Muscle layer of duodenum (tissue), 2 donors: ENCODE measurements at regions not wholly inside any gene's neighbourhood (a gene's known extent, or its start where the extent isn't known, plus 50 kb on each side); places are given as distances from the start of the nearest gene placed in this dataset.

Source experiments
- H3K27ac ChIP-seq: one replicate; pipeline ENCODE4 v1.7.0; 2013; ENCODE audit warnings: mild to moderate bottlenecking, low read length
- H3K27me3 ChIP-seq: one replicate; pipeline ENCODE4 v1.7.0; 2013; ENCODE audit warnings: low read depth, mild to moderate bottlenecking, control low read depth, low read length
- H3K36me3 ChIP-seq, 2 donors: one replicate each; pipeline ENCODE4 v1.7.0; 2013; ENCODE audit warnings: low read length in 2 of 2, control low read depth in 1 of 2, mild to moderate bottlenecking in 1 of 2; ENCODE audit not compliant: insufficient read depth in 2 of 2, control insufficient read depth in 1 of 2
- H3K4me1 ChIP-seq, 2 donors: one replicate each; pipeline ENCODE4 v1.7.0; 2013; ENCODE audit warnings: low read length in 2 of 2, mild to moderate bottlenecking in 2 of 2, control low read depth in 1 of 2, moderate library complexity in 1 of 2; ENCODE audit not compliant: insufficient read depth in 2 of 2, control insufficient read depth in 1 of 2
- H3K4me3 ChIP-seq, 2 donors: one replicate each; pipeline ENCODE4 v1.7.0; 2013; ENCODE audit warnings: low read length in 2 of 2, low read depth in 1 of 2, mild to moderate bottlenecking in 1 of 2
- H3K9me3 ChIP-seq, 2 donors: one replicate each; pipeline ENCODE4 v1.7.0; 2013; ENCODE audit warnings: low read length in 2 of 2, control low read depth in 1 of 2, mild to moderate bottlenecking in 1 of 2; ENCODE audit not compliant: control insufficient read depth in 1 of 2
- donor health status: healthy.

DNA sequence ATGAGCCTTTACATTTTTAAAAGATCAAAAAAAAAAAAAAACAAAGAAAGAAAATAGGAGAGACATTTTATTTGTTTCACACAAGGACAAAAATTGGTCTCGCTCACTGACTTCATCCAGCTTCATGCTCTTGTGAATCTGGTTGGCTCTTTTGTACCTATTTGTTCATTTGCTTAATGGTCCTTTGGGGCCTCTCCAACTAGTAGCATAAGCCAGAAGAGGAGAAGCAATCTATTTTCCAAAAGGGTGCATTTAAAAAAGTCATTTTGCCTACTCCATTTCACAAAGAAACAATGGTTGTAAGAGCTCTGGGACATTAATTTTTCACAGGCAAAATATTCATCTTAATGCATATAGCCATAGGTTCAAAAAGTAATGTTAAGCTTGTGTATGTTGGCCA is 168.3 kb upstream of the ADAMTS9 start:
- H3K27me3 ChIP-seq, result no peaks in the 10 kb centered on the region

GRCh38 chr3:64853456-64853855 is 165.7 kb upstream of the ADAMTS9 start:
- no peaks in the 10 kb centered on the region for H3K36me3 ChIP-seq
- no peak overlapping the region for H3K4me3 ChIP-seq
- no peaks in the 10 kb centered on the region for H3K9me3 ChIP-seq

More for the DNA sequence above, 168.3 kb upstream of the ADAMTS9 start:
- no peak overlapping the region for H3K4me3 ChIP-seq
- H3K9me3 ChIP-seq, result no peaks in the 10 kb centered on the region
- no peaks in the 10 kb centered on the region for H3K36me3 ChIP-seq
- H3K4me1 ChIP-seq, result no peaks in the 10 kb centered on the region
- H3K27ac ChIP-seq, result no peak overlapping the region

GRCh38 chr3:64852738-64853137 is 164.9 kb upstream of the ADAMTS9 start:
- H3K4me1 ChIP-seq, result no peaks in the 10 kb centered on the region
- no peak overlapping the region for H3K4me3 ChIP-seq
- no peaks in the 10 kb centered on the region for H3K9me3 ChIP-seq
- H3K36me3 ChIP-seq, result no peaks in the 10 kb centered on the region
- no peaks in the 10 kb centered on the region for H3K27me3 ChIP-seq
- no peak overlapping the region for H3K27ac ChIP-seq

More at GRCh38 chr3:64853456-64853855, 165.7 kb upstream of the ADAMTS9 start:
- no peak overlapping the region for H3K27ac ChIP-seq
- H3K27me3 ChIP-seq, result no peaks in the 10 kb centered on the region
- H3K4me1 ChIP-seq, result no peaks in the 10 kb centered on the region

- H3K4me3 ChIP-seq, result no peak overlapping the region
- no peaks in the 10 kb centered on the region for H3K9me3 ChIP-seq
- no peaks in the 10 kb centered on the region for H3K36me3 ChIP-seq
- H3K27me3 ChIP-seq, result no peaks in the 10 kb centered on the region
- no peaks in the 10 kb centered on the region for H3K4me1 ChIP-seq
- H3K27ac ChIP-seq, result no peak overlapping the region
Measured at GRCh38 chr3:64848822-64849221, 161.0 kb upstream of the ADAMTS9 start.

DNA sequence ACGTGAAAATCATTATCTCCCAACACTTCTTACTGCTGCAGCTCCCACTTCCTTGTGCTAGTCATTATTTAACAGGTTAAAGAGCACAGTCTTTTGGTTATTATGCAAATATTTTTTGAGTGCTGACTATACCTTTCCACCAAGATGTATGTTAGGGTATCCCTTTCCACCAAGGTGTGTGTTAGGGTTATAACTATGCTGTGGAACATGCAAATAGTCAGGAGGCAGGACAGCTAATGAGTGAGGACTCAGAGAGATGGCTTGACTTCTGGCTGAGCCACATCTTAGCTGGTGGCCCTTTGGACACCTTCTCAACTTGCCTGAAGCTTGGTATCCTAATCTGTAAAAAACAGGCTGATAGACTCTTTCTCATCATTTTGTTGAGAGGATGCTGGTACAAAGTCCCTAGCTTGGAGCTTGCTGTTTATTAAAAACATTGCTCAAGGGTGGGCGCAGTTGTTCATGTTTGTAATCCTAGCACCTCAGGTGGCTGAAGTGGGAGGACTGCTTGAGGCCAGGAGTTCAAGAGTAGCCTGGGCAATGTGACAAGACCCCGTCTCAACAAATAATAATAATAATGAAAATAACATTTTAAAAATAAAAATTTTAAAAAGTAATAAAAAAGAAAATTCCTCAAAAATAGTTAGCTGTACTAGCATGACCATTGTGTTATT is 160.5 kb upstream of the ADAMTS9 start:
- Histone ChIP-seq H3K9me3 (no peaks in the 10 kb centered on the region), H3K36me3 (no peaks in the 10 kb centered on the region), H3K4me3 (no peak overlapping the region), H3K4me1 (no peaks in the 10 kb centered on the region), H3K27ac (no peak overlapping the region), H3K27me3 (no peaks in the 10 kb centered on the region)

DNA sequence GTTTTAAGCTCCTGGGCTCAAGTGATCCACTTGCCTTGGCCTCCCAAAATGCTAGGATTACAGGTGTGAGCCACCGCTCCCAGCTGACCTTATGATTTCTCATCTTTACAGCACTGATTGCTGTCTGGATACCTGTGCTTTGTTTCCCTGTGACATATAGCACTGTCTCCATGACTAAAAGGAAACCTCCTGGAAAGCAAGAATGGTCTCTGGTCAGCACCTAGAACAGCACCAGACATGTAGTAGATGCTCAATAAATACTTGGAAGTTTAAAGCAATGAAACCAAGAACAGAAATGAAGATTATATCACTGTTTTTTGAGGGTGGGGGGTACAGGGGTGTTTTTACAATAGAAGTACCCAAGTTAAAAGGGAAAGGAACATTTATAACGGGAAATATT is 156.8 kb upstream of the ADAMTS9 start:
- no peaks in the 10 kb centered on the region for H3K27me3 ChIP-seq
- H3K4me3 ChIP-seq, result no peak overlapping the region
- H3K27ac ChIP-seq, result no peak overlapping the region
- no peaks in the 10 kb centered on the region for H3K36me3 ChIP-seq
- no peaks in the 10 kb centered on the region for H3K4me1 ChIP-seq
- no peaks in the 10 kb centered on the region for H3K9me3 ChIP-seq

DNA sequence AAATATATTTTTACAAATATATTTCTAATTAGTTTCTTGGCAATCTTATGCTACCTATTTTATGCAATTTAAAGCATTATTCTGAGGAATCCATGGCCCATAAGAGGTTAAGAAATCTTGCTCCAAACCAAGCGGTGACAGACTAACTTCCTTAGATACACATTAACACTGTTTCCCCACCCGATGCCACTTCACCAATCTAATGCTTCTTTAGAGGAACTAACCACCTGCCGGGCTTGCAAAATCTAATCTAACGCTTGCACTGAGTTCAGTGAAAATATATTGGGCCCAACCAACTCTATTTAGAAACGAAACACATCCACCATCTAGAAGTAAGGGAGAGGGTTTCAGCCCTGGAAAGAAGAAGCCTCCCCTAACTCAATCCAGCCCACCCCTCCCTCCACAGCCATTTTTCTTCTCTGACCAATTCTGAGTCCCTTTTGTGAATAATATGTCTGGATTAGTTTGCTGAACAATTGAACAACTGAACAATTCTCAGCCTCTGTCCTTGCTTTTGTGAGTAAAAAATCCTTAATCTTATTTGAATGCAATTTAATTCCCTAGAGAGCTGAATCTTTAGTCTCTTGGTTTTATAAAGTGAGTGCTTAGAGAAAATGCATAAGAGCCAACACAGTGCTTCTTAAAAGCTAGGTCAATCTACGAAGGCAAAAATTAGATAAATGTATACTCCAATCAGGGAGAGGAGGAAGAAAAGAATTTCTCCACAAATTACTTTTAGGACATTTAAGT is 150.4 kb upstream of the ADAMTS9 start:
- H3K27me3 ChIP-seq, result no peaks in the 10 kb centered on the region
- no peak overlapping the region for H3K27ac ChIP-seq
- no peaks in the 10 kb centered on the region for H3K9me3 ChIP-seq
- no peak overlapping the region for H3K4me3 ChIP-seq
- H3K4me1 ChIP-seq, result peaks cover 0 to 5% of the 10 kb centered on the region in 2 donors
- H3K36me3 ChIP-seq, result no peaks in the 10 kb centered on the region

DNA sequence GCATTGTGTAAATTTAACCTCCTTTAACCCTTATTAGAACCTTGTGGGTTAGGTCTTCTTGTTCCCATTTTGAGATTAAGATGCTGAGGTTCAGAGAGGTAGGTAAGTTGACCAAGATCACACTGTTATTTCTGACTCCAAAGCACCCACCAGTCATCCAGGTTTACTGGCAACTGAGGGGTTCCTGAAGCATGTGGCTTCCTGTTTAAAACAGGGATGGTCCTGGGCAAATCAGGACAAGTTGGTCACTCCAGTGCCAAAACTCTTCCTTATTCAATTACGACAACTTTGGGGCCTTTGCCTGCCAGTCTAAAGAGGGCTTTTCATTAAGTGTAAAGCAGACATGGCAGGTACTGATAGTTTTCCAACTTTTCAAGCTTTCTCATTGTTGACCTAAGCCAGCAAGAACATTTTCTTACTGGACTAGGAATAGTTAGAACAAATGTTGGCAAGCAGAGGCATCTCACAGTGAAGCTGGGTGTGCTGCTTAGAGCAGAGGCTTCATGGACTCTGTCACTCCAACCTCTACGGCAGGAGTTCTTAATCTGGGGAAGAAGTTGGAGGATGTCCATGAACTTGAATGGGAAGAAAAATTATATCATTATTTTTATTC is 149.4 kb upstream of the ADAMTS9 start:
- H3K27ac ChIP-seq, result no peak overlapping the region
- no peaks in the 10 kb centered on the region for H3K9me3 ChIP-seq
- H3K27me3 ChIP-seq, result no peaks in the 10 kb centered on the region
- H3K4me1 ChIP-seq, result peaks cover 0 to 5% of the 10 kb centered on the region in 2 donors
- H3K4me3 ChIP-seq, result no peak overlapping the region
- H3K36me3 ChIP-seq, result no peaks in the 10 kb centered on the region

DNA sequence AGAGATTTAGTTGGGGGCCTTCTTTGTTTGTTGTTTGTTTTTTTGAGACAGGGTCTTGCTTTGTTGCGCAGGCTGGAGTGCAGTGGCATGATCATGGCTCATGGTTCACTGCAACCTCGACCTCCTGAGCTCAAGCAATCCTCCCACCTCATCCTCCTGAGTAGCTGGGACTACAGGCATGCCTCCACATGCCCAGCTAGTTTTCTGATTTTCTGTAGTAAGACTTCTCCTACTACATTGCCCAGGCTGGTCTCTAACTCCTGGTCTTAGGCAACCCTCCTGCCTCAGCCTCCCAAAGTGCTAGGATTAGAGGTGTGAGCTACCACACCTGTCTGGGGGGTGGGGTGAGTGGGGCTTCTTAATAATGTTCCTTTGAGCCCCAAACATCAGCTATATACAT is 148.3 kb upstream of the ADAMTS9 start:
- Histone ChIP-seq H3K36me3 (no peaks in the 10 kb centered on the region), H3K9me3 (no peaks in the 10 kb centered on the region), H3K27me3 (no peaks in the 10 kb centered on the region), H3K4me3 (no peak overlapping the region), H3K27ac (no peak overlapping the region), H3K4me1 (peaks cover 0 to 5% of the 10 kb centered on the region in 2 donors)

- Histone ChIP-seq H3K9me3 (no peaks in the 10 kb centered on the region), H3K36me3 (no peaks in the 10 kb centered on the region), H3K4me1 (peaks cover 0 to under 1% of the 10 kb centered on the region in 2 donors), H3K27me3 (no peaks in the 10 kb centered on the region), H3K27ac (no peak overlapping the region), H3K4me3 (no peak overlapping the region)
Measured at GRCh38 chr3:64832098-64832497, 144.3 kb upstream of the ADAMTS9 start.

DNA sequence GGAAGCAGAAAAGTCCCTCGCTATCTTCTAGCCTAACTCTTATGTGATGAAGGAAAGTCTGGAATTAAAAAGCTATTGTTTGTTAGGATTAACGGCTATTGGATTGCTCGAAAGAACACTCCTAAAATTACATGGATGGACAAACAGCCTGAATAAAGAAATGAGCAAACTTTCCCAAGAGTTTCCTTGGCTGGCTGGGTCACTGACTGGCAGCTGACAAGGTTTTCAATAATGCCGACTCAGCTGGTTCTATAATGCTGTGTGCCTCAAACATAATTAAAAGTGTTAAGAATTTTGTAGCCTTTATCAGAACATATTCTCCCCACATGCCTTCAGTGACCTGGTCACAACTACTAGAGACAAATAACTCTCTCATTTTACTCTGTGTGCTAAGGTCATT is 142.9 kb upstream of the ADAMTS9 start:
- Histone ChIP-seq H3K4me1 (no peaks in the 10 kb centered on the region), H3K27me3 (no peaks in the 10 kb centered on the region), H3K4me3 (no peak overlapping the region), H3K27ac (no peak overlapping the region), H3K36me3 (no peaks in the 10 kb centered on the region), H3K9me3 (no peaks in the 10 kb centered on the region)
